Fibroblast of skin of left quadriceps (primary cell): ENCODE measurements at regions not wholly inside any gene's neighbourhood (a gene's known extent, or its start where the extent isn't known, plus 50 kb on each side); places are given as distances from the start of the nearest gene placed in this dataset.
A peak's percentile ranks its signal among the peaks of the same experiment; 100 is the strongest.

Source experiments
- DNase-seq, 2 experiments: peaks; one replicate each; pipeline ENCODE4 v3.0.0-alpha.2; 2013; ENCODE audit warnings: low read depth in 2 of 2

DNA sequence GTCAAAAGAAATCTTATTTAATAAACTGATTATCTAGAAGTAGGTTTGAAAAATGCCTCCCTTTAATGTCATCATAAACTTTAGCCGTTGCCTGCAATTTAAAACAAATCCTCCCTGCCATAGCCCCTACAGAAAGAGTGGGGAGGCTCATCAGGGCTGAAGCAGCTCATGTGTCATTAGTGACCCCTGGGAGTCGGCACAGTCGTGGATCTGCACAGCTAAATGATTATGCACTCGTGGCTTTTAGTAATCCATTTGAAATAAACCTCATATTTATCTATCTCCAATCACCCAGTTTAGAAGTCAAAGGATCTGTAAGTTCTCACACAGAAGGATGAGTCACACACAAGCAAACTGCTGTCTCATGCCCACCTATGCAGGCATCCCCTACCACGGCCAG is 277.3 kb downstream of the SS18 start:
- no peak for DNase-seq

DNA sequence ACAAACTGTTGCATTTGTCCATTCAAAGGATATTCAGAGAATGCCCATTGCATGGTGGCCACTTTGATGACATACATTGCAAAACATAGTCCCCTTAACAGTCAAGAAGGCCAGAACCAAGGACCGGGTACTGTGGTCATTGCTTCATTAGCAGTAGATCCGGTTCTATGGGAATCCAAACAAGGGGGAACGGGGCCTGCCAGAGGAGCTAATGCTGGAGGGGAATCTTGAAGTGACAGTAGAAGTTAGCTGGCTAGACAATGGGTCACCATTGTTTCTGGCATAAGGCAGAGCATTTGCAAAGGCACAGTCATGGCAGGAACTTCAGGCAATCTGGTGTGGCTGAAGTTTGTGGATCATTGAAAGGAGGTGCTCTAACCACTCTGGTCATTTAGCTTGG is 279.7 kb downstream of the SS18 start:
- DNase-seq = no peak

DNA sequence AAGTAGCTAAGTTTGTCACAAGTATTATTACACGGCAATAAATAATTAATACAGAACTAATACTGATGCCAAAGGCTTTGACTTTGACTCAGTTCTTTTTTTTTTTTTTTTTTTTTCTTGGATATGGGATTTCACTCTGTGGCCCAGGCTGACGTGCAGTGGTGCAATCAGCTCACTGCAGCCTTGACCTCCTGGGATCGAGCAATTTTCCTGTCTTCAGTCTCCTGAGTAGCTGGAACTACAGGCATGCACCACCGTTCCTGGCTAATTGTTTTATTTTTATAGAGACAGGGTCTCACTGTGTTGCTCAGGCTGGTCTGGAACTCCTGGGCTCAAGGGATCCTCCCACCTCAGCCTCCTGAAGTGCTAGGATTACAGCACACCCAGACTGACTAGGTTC is 284.5 kb downstream of the SS18 start:
- no peak for DNase-seq

DNA sequence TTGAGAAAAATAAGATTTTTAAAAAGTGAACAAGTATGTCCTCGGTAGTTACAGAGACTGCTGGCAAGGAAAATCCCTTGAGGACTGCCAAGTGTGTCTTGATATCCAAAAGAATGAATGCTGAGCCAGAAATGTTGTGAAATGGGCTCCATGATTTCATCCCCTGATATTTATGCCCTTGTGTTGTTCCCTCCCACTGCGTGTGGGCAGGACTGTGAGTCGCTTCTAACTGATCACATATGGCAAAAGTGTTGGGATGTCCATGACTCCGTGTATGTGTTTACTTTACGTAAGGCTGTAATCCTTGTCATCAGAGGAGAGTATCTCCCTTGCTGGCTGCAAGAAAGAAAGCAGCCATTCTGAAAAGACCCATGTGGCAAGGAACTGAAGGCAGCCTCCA is 285.1 kb downstream of the SS18 start:
- DNase-seq = peak; percentile 98

DNA sequence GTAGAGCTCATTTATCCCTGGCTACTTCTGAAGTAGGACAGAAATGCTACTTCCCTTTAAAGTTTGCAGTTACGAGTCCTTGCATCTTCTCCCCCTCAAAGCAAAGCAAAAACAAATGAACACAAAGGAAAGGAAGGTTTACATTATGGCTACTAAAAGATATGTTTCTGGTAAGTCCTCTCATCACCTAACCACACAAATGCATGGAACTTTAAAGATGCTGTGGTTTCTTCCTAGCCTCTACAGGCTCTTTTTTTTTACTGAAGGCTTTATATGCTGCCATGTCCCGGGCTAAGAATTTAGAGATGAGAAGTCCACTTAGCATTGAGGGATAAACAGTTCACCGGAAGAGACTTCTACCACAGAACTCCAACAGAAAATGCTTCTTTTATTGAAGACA is 291.2 kb downstream of the SS18 start:
- DNase-seq = peak; percentile 58 to 62

DNA sequence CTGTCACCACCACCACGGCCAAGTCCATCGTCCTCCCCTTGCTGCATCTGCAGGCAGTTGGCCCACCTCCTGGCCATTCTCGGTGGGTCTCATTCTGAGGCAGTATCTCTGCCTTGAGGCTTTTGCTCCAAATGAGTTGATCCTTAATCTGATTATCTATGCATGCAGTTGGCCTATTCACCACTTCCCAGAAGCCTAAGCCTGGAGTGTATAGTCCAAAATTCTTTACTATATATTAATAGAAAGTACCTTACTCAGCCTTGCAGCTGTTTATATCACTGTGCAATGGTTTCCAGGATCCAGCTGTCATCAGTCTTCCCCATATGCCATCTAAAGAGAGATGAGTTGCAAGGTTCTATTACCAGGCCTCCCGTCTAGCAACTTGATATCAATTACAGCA is 292.4 kb downstream of the SS18 start:
- no peak for DNase-seq

DNA sequence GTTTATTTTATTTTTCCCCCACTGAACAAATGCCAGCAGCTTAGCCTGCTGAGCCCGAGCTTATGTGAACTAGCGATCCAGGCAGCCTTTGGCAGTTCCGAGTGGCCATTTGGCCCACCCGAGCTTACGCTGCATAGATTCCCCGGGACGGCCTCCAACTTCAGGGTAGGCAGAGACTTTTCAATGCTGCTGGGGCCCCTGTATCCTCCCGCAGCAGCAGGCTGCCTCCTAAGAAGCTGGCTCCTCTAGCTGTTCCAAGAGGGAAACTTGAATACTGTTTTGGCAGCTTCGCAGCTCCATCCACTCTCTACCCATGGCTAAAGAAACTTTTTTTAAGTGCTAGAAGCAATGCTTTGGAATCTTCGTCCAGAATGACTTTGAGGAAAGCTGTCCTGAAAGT is 295.2 kb downstream of the SS18 start:
- DNase-seq = no peak

DNA sequence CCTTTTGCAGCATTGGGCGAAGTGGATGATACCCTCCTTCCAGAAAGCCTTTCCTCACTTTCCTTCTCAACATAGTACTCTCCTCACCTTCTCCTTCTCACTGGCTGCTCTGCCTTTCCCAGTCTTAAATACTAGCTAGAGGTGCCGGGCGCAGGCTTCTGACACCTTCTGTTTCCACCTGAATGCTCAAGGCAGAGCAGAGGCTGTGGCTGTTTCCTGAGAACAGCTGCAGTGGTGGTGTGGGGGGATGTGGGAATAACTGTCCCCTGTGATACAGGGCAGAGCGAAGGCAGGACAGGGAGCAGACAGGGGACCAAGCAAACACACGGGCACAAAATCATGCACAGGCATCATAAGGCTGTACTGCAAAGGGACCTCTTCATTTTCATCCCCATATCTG is 303.1 kb downstream of the SS18 start:
- DNase-seq = no peak

DNA sequence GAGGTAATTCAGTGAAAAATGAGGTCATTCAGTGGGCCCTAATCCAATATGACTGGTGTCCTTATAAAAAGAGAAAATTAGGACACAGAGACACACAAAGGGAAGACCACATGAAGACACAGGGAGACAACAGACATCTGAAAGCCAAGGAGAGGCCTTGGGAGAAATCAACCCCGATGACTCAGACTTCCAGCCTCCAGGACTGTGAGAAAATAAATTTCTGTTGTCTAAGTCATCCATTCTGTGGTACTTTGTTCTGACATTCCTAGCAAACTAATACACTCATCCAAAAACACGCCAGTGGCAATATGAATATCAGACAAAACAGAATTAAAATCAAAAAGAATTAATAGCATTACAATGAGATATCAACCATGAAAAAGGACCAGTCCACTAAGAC is 303.7 kb downstream of the SS18 start:
- DNase-seq = peak; percentile 86 to 87

DNA sequence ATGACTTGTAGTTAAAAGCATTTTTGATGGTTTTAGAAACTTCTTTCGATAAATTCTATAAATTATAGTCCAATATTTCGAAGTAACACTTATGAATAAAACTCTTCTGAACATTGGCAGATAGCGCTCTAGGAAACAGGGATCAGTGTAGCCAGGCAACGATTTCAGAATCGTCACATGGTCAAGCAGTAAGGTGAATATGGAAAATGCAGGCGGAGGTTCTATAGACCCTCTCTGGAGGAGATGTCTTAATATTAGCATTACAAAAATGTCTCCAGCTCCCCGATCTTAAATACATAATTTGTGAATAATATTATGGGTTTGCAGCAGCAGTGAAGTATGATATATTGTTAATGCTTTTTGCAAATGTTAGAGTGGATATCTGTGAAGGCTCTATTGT is 310.3 kb downstream of the SS18 start:
- DNase-seq = no peak

DNA sequence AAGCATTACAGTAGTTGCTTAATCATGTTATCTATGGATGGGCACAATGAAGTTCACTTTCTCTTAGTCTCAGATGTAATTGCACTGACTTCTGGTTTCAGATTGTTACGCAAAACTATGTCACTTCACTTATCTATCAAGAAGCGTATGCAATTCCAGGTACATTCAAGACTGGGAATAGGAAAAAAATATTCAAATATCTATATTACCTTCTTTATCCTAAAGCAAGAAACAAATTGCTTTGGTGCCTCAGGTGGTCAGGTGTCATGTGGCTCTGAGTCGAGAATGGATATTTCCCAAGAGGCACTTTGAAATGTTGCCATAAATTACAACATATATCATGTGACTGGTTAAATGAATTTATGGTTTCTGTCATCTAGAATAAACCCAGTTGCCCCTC is 318.6 kb downstream of the SS18 start:
- no peak for DNase-seq

DNA sequence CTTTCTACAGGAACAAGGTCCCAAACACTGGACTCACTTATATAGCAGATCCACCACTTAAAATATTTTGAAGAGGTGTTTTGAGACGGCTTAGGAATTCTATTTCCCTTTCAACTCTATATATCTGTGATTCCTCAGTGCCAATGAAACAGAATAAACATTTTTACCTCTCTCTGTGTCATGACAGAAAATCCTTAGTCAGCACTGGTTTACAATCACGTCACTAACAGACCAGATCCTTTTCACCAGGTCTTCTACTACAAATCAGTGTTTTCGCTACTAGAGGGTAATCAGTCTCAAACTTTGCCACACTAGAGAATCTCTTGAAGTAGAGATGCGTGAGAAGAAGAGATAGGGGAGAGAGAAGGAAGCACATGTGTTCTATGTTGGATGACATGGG is 325.6 kb downstream of the SS18 start:
- DNase-seq = no peak

DNA sequence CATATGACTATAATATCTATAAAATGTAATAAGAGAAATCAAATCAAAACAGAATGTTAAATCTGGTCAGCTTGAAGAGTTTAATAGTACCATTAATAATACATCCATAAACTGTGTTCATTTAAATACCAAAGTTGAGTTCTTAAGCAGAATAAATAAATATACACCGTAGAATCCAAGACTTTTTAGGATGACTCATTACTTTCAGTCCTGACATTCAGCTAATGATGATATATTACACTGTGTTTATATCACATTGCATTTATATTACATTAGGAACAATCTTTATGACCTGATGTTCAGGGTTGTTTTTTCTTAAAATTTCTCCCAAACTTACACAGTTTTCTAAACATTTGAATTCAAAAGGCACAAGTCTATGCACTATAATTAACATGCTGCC is 331.3 kb downstream of the SS18 start:
- peak; percentile 47 to 54 for DNase-seq

DNA sequence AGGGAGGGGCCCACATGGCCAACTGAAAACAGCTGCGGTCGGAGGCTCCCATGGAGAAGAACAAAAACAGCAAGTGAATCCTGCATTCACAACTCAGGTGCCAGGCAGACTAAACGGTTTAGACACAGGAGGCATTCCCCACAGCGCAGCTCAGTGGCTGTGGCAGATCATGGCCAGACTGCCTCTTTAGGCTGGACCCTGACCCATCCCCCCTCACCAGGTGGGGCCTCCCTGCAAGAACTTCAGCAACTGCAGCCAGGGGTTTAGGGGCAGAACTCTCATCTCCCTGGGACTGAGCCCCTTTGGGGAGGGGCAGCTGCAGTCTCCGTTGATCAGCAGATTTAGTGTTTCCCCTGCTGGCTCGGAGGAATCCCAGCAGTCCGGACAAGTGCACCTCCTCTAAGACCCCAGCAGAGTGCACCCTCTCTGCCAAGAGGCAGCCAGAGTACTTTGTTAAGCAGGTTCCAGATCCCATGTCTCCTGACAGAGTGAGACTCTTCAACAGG is 346.7 kb downstream of the SS18 start:
- no peak for DNase-seq

DNA sequence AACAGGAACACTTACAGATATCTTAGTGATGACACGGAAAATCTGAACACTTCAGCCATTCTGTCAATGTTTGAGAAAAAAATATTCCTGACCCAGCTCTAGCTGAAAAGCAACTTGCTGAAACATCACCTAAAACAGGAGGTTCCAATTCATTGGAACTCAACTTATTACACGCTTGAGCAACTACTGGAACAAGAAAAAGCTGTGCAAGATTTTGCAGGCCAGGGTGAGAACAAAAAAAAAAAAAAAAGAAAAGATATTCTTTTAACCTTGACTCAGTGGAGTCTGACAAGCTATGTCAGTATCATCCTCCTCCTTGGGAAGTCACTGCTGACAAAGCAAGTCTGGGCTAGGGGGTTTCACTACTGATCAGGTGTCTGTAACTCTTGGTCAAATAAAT is 351.0 kb downstream of the SS18 start:
- DNase-seq = no peak

DNA sequence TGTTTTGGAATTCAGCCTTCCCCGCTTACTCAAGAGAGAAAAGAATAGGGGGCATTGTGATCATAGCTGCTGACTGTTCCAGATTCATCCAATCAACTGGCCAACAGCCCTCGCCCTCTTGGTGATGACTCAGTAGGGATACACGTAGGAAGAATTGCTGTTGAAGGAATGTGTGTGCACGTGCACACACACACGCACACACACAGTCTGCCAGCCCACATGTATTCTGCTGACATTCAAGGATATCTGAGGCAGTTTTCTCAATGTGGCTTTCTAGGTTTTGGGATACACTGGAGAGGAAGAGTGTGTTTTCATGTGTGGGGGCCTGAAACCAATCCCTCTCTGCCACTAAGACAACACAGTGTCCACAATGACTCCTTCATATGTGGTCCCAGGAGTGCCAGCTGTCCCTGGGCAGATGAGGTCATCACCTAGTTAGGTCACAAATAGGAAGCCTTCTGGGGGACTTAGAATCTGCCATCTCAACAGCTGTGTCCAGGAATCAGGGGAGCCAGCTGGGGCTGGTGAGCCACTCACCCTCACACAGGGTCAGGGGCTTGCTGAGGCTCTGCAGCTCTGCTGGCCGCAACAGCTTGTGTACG is 352.6 kb downstream of the SS18 start:
- DNase-seq = peak; percentile 95 to 96

DNA sequence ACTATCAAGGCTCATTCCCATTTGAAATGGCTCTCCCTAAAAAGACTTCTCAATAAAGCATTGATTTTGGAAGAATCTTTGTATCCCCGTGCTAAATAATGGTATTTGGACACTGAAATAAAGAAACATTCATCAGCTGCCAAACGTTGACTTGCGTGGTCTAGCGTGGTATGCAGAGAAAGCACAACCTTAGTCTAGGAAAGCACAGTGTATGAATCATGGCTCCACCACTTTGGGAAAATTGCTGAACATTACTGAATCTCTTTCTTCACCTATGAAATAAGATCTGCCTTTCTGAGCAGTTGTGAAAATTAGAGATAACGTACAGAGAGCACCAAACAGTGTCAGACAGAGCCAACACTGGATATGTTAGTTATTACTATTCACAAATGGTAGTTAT is 353.9 kb downstream of the SS18 start:
- DNase-seq = no peak

DNA sequence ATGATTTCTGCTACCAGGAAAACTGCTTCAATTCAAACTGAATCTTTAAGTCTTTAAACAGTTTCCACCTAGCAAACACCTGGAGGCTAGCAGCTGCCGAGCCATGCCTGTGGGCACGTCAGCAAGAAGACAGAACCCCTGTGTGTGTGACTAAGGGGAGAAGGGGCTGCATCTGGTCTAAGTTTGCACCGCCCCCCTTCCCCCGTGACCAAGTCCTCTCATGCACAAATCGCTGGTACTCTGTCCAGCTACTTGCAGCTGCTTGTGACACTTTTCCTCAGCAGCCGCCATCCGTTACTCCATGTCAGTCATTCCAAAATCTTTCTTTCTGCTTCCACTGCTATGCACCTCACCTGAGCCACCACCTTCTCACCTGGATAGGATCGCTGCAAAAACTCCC is 355.0 kb downstream of the SS18 start:
- DNase-seq = no peak

DNA sequence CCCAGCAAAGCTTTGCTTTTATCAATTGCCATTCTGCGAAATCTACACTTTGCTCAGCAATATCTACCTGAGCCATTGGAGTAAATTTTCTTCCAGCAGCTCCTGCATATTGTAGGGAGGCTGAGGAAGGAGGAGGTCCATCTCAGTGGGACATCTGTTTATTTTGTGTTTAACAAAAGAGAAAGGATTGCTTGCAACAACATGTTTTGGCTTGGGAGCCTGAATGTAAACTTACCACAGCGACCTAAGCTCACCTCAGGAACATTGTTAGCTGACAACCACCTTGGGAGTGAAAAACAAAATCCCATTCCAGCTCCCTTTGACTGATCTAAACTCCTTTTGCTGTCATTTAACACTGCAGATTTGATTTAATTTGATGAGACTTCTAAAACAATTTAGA is 356.1 kb downstream of the SS18 start:
- no peak for DNase-seq

DNA sequence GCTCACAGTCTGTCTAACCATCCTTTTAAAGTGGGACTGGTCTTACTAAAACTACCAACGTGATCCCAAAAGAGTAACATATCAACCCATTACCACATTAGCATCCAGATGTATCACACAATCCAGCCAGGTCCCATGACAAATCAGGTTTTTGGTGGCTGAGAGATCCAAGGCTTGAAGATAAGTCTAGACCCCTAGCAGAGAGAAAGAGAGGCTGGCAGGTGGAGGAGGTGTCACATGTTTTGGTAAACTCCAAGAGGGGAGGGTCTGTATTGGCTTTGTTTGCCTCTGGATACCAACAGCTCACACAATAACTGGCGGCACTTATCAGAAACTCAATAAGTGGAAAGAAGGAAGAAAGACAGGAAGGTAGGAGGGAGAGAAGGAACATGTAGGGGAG is 357.6 kb downstream of the SS18 start:
- no peak for DNase-seq

DNA sequence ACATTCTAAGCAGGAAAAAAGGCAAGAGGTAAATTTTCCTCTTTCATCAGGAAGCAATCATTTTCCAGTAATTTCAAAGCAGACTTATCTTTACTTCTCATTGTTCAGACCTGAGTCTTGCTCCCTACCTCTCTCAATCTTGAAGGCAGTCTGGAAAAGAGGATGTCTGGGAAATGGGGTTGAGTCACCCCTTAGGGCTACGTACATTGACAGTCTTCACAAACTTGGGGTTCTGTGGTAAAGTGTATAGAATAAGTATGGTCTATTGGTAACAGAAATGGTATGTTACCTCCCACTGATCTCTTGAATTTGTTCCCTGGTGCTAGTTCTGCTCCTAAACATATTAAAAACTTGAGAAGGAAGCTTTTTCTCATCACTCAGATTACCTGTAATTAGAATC is 361.3 kb downstream of the SS18 start:
- no peak for DNase-seq

DNA sequence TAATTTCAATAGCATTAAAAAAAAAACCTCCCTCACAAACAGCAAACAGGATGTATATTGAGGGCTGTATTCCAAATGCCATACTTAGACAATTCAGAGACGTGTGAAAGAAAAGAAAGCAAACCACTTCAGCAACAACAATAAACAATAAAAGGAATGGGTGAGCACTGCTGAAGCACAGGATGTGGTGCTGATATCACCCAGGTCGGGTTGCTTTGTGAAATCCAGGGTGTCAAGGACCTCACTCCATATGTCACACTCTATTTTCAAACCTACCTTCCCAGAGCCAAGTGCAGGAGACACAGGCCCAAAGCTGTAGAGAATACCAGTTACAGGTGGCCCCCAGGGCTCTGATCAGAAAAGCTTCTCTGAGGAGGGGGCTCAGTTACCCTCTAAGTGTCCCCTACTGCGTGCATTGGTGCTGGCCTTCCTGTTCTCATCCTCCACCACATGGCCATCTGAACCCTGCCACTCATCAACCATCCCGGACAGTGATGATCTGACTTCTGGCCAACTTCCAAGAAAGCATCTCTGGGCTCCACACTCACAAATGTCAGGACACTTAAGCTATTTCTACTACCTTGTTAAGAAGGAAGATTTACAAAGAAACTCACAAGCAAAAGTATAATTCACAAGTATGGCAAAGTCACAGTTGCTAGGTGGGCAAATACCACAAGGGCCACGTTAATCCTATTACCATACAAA is 363.0 kb downstream of the SS18 start:
- DNase-seq = no peak

DNA sequence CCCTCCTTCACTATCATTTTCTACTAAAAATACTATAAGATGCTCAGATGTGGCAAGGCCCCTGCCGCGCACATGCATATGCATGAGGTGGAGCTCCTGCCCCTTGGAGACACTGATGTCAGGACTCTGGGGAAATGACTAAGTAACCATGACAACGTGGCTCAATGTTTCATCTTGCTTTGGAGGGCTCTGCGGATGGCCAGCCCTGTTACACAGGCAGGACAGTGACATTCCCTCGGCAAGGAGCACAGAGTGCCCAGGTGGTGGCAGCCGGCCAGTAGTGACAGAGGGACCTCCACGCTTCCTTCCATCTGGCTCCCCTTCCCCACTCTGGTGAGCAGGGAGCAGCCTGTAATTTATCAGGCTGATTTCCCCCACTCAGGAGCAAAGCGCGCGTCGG is 364.1 kb downstream of the SS18 start:
- DNase-seq = peak; percentile 41 to 49

DNA sequence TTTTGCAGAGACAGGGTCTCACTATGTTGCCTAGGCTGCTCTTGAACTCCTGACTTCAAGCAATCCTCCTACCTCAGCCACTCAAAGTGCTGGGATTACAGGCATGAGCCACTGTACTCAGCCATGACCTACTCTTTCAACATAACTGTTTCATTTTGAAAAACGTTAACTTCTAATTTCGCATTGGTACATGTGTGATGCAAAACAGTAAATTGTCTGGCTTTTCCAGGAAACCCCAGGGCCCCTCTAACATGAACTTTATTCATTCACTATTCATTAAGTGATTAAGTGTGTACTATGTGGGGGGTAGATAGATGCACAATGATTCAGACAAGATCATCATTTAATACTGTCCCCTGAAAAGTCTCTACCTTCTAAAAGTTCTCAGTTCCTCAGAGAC is 364.9 kb downstream of the SS18 start:
- DNase-seq = no peak
